ENCODE measurements at regions not wholly inside any gene's neighbourhood (a gene's known extent, or its start where the extent isn't known, plus 50 kb on each side); places are given as distances from the start of the nearest gene placed in this dataset.

GRCh38 chrX:5746231-5746630 is 482.4 kb downstream of the NLGN4X start:
- Histone ChIP-seq H3K9me1 (replicated peaks; ENCODE audit: control insufficient read depth, extremely low read depth, insufficient read depth, low read length) (no peaks in the 10 kb centered on the region), H4K20me1 (replicated peaks; ENCODE audit: control insufficient read depth, extremely low read depth, insufficient read depth, low read length) (no peaks in the 10 kb centered on the region), H3K27me3 (ENCODE audit: control insufficient read depth in 2 of 2, insufficient read depth in 2 of 2, low read length in 2 of 2) (no peaks in the 10 kb centered on the region), H2AFZ (ENCODE audit: low read depth, low read length) (no peak overlapping the region), H3K36me3 (ENCODE audit: control insufficient read depth in 2 of 2, extremely low read depth in 1 of 2, insufficient read depth in 2 of 2, low read length in 2 of 2) (no peaks in the 10 kb centered on the region), H3K9ac (replicated peaks; ENCODE audit: extremely low read depth, insufficient read depth, low read length) (no peak overlapping the region), H3K9me3 (replicated peaks; ENCODE audit: control insufficient read depth, insufficient read depth, low read length) (no peaks in the 10 kb centered on the region), H3K4me3 (replicated peaks in 1 of 3; ENCODE audit: insufficient read depth in 1 of 3, low read depth in 1 of 3, low read length in 3 of 3) (no peak overlapping the region), H3K4me1 (ENCODE audit: control insufficient read depth, extremely low read depth, insufficient read depth, low read length) (no peaks in the 10 kb centered on the region), H3K27ac (ENCODE audit: insufficient read depth, low read depth, low read length) (no peak overlapping the region), H3K79me2 (ENCODE audit: control insufficient read depth, insufficient read depth, low read length) (no peaks in the 10 kb centered on the region), H3K4me2 (ENCODE audit: insufficient read depth, low read length) (no peak overlapping the region)
- intact Hi-C loops (cut with micrococcal nuclease) (no loop called here), dilution Hi-C loops (cut with MboI; ENCODE audit: extremely low pct_ligation_motif_present, low sequenced_read_pairs) (no loop called here)
- CTCF ChIA-PET, result no interaction called here
- FAIRE-seq (no peak), DNase-seq (ENCODE audit: low read depth, low spot score) (no peak)
- no TSS peak for BruUV-seq (replicated peaks)
- POLR2A ChIA-PET, result no interaction called here
- TF ChIP-seq FOS (IDR thresholded peaks at IDR 0.05; ENCODE audit: borderline replicate concordance, insufficient read depth, low read length), result no peak
- no peak for TF ChIP-seq MYC (IDR thresholded peaks at IDR 0.05; ENCODE audit: low read depth, low read length)
- TF ChIP-seq JUN (IDR thresholded peaks at IDR 0.05; ENCODE audit: borderline replicate concordance, insufficient read depth, insufficient read length, low read depth), result no peak
- TF ChIP-seq CTCF (IDR thresholded peaks at IDR 0.05; ENCODE audit: extremely low read depth in 1 of 2, insufficient read depth in 1 of 2, low read depth in 1 of 2, low read length in 2 of 2), result no peak
- no peak for TF ChIP-seq EZH2 (IDR thresholded peaks at IDR 0.05; ENCODE audit: borderline replicate concordance, low read depth, low read length, severe bottlenecking)
- no peak for TF ChIP-seq MAX (IDR thresholded peaks at IDR 0.05; ENCODE audit: insufficient read depth, insufficient read length)
- no peak for TF ChIP-seq POLR2A (IDR thresholded peaks at IDR 0.05; ENCODE audit: low read depth, low read length)
- no peak for TF ChIP-seq POLR2AphosphoS5 (IDR thresholded peaks at IDR 0.05; ENCODE audit: insufficient read depth, low read depth, low read length)
- TF ChIP-seq GATA2 (IDR thresholded peaks at IDR 0.05; ENCODE audit: insufficient read depth, insufficient read length, low read depth, low read length), result no peak
